Stimulated activated CD4-positive, alpha-beta T cell treated with anti-CD3 and anti-CD28 coated beads, Interleukin-1b, Interleukin-23, amount 100 ng/mL, for 1 hour (primary cell): ENCODE measurements at regions not wholly inside any gene's neighbourhood (a gene's known extent, or its start where the extent isn't known, plus 50 kb on each side); places are given as distances from the start of the nearest gene placed in this dataset.
"Not testable (repeated sequence)": the region's sequence is repeated elsewhere in the genome, so short reads cannot be mapped to it uniquely, and the experiment has no call there.

Experiments
- DNase-seq, 2 donors: peaks; one replicate each; pipeline ENCODE4 v3.0.0-alpha.2; 2020; ENCODE audit warnings: low read depth in 2 of 2

- DNase-seq: no peak
Observed at GRCh38 chr1:43042773-43043457, 84.2 kb upstream of the SLC2A1 start.

GRCh38 chr1:43042127-43042526, 83.5 kb upstream of the SLC2A1 start:
- no peak for DNase-seq

DNA sequence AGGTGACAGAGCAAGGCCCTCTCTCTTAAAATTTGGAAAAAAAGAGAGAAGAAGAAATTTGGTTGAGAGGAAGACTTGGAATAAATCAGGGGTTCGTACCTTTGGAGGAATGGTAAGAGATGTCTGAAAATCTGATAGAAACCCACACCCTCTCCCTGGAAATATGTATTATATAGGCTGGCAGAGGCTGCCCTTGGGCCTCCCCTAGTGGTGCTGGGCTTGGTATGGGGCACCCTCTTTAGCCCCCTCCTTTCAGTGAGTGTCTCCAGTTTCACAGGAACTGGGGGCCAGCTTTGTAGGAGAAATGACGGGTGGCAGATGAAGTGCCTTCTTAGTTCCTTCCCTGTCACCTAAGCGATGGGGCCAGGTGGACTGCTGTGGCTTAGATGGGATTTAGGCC, 82.9 kb upstream of the SLC2A1 start:
- no peak for DNase-seq

GRCh38 chr1:43039228-43040055, 80.8 kb upstream of the SLC2A1 start:
- no peak for DNase-seq

- no peak for DNase-seq
Observed at GRCh38 chr1:43038232-43038935, 79.7 kb upstream of the SLC2A1 start.

- DNase-seq: no peak
Observed at GRCh38 chr1:43037466-43037865, 78.8 kb upstream of the SLC2A1 start.

DNA sequence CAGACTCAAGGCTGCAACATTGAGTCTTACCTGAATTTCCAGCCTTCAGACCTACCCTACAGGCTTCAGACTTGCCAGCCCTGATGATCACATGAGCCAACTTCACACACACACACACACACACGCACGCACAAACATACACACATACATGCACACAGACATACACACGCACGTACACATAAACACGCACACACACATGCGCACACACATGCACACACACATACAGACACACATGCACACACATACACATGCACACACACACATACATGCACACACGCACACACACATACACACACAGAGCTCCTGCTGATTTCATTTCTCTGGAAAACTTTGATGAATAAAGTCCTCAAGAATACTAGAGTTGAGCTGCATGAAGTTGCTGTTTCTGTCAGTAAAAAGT, 78.3 kb upstream of the SLC2A1 start:
- DNase-seq: no peak

DNA sequence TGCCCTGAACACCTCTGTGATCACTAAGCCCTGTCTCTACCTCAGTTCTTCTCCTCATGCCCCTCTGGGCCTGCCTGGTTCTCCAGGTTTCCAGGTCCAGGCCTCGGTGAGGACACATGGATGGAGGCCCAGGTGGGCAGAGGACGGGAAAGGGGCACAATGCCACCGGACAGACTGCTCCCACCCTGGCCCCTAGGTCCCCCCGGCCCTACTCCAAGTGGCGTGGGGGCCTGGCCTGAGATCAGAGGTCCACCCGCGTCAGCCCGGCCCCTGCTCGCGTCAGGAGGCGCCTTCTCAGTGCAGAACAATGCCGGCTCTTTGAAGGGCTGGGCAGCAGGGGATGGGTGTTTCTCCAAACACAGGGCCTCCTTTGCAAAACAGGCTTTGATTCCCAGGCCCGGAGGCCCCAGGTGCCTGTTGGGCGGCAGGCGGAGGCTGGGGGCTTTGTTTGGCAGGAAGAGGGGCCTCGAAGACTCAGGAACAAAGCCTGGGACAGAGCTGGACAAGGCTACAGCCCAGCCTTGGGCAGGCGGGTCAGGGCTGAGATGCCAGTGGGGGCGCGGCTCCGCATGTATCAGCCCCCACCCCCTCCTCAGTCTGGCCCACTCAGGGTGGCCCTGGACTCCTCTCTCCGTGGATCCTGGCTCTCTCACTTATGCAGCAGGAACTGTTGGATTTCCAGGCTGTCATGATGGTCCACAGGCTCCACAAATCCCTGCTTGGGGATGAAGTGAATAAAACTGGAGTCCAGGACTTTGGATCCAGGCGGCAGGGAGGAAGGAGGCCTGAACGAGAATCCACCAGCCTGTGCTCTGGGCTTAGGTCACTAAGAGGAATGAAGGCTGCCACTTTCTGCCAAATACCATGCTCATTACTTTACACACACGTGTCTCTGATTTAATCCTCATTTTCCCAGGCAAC, 77.4 kb upstream of the SLC2A1 start:
- no peak for DNase-seq

DNA sequence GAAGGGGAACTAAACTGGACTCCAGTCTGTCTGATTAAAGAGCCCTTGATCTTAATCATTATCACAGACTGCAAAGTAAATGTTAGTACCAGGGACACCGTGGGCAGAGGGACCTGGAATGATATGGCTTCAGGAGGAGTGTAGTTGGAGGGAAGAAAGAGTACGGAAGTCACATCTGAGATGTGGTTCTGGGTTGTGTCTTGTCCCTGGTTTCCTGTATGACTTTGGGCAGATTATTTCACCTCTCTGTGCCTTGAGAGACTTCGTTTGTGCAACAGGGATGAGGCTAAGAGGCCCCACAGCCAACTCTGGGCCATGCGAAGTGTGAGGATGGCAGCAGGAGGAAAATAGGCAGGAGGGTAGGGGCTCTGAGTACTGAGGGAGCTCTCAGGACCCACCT, 76.1 kb upstream of the SLC2A1 start:
- DNase-seq: no peak

DNA sequence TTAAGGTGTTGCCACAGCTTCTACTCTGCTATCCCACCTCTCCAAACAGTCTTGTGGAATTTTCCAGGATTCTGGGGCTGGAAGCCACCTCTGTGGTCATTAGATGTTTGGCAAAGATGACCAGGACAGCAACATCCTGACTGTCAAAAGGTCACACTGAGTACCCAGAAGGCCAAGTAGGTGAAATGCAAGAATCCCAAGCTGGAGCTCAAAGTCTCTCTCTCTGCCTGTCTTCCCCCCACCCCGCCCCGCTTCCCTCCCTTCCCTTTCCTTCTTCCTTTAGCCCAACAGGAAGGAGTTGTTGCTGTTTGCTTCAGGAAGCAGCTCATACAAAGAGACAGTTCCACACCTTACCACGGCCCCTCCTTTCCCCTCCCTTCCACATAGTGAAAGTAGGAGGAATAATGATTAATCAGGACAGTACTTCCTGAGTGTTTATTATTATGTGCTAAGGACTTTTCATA, 75.6 kb upstream of the SLC2A1 start:
- DNase-seq: no peak

- DNase-seq: no peak
Observed at GRCh38 chr1:43031316-43032203, 72.9 kb upstream of the SLC2A1 start.

DNA sequence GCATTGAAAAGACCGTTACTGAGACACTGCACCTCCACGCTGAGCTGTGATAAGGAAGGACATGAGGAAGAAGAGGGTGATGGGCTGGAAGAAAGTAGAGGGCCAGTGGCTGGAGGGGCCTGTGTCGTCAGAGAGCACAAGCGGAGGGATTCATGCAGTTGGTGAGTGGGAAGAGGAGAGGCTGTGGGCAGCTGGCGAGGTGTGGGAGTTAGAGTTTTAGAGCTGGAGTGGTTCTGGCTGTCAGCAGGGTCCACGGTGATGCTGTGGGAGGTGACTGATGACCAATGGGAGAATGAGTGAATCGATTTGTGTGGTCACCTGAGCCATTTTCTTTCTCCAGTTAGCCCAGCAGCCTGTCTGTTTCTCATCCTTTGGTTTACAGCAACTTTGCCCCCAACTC, 66.2 kb upstream of the SLC2A1 start:
- no peak for DNase-seq

DNA sequence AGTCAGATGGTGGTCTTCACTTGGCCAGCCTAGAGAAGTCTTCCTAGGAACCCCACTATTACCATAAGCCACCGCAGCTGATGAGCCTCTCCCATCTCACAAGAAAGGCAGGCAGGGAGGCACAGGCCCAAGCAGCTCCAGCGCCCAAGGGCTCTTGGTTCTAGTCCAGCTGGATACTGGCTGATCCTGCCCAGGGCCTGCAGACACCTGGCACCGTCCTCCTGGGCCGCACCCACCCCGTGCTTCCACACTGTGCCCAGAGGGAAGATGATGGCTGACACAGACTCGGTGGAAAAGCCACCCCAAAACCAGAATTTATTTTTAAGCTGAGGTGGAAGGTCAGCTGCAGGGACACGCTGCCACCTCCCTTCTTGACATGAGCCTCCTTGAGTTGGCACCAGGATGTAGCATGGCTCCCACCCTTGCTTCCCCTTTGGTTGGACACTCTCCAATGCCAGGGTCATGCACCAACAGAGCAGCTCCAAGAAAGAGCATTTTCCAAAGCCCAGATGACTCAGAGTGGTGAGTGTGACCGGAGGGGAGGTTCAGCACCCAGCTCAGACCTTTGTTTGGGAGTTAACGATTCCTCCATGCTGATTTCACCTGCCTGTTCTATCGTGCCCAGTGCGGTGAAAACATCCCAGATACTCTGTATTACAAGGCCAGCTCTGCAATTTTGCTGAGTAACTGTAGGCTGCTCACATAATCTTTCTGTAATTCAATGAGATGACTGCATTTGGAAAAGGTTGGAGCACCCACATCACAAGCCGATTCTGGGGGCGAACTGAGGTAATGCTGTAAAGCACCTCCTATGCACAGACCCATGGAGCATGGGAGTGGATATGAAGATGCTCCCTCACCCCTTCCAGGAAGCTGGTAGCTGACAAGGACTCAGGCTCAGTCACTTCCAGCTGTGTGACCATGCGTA, 63.1 kb upstream of the SLC2A1 start:
- no peak for DNase-seq

GRCh38 chr1:43019226-43019625, 60.6 kb upstream of the SLC2A1 start:
- no peak for DNase-seq

DNA sequence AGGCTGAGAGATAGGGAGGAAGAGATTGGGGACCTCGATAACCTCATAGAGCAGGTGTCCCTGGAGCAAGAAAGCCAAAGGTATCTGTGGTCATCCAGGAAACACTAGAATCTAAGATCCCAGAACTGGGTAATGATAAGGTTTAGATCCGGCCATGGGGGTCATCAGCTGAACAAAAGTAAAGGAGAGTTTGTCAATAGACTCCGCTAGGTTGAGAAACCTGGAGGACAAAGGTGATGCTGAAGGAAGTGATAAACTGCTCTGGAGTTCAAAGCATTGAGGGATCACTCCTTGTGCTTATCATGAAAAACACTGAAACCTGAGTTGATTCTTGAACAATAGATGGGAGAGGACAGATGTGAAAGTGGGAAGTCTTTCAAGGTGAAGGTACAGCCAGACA, 59.5 kb upstream of the SLC2A1 start:
- no peak for DNase-seq

DNA sequence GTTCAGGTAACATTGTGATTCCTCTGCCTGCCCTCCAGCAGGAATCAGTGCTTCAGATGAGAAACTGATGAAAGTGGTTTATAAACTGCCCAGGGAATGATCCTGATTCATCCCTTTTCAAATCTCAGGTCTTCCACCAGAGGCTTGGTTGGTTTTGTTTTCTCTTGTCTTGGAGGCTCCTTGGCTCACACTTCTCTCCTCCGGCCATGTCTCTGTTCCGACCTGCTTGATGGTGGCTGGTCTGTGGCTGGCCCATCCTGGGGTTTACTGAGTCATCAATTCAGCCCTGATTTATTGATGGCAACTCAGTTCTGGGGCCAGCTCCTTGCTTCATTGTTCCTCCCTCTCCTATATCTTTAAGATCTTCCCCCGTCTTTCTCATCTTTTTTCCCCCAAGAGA, 56.6 kb upstream of the SLC2A1 start:
- DNase-seq: no peak

GRCh38 chr1:43014579-43014978, 55.9 kb upstream of the SLC2A1 start:
- not testable (repeated sequence) for DNase-seq

GRCh38 chr1:43011020-43011419, 52.4 kb upstream of the SLC2A1 start:
- DNase-seq: no peak

DNA sequence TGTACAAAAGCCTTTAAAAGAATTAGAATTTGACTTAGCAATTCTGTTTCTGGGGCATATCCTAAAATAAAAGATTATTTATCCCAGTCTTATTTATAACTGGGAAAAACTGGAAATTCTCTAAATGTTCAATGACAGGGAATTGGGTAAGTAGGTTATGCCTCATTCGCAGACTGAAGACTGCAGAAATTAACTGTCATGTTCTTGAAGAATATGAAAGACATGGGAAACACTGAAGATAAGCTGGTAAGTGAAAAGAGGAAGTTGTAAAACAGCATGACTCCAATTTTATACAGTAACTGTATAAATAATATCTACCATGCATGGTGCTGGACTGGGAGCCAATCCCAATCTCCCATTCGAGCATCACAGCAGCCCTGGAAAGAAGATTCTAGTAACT, 50.6 kb upstream of the SLC2A1 start:
- no peak for DNase-seq
